ENCODE measurements at regions not wholly inside any gene's neighbourhood (a gene's known extent, or its start where the extent isn't known, plus 50 kb on each side); places are given as distances from the start of the nearest gene placed in this dataset.

DNA sequence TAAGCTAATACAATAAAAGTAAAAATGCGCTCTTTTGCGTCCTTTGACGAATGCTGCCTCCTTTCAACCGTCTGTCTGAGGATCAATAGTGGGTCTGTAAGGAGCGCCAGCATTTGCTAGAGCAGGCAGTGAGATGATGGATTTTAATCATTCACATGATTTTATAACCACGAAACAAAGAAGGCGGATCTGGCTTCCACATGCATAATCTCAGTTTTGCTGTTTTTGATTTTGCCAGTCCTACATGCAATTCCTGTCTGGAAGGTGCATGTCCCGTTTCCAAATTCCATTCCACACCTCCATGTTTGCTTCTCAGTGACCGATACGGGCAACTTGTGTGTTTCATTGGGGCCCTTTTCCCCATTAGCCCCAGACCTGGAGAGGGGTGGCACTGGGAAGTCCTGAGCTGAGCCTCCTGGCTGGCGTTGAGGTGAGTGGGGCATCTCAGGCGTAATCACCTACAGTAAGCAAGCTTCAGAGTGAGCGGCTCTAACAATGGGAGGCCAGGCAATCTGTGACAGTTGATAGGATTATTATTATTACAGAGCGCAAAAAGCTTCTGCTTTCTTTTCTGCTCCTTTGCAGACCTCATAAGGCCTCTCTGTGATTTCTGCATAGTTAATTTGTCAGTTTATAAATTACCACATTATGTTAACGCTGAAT is 405.4 kb downstream of the ZSWIM6 start:
- H3K36me3 Mint-ChIP-seq, result no peaks in the 10 kb centered on the region
- intact Hi-C loops (cut with micrococcal nuclease), result no loop called here
- ChIA-PET POLR2A (no interaction called here), CTCF (no interaction called here)
- Histone ChIP-seq H3K27me3 (ENCODE audit: control insufficient read depth in 2 of 2, insufficient read depth in 2 of 2, low read length in 2 of 2) (no peaks in the 10 kb centered on the region), H3K9me3 (ENCODE audit: control insufficient read depth in 2 of 3, low read length in 3 of 3) (no peaks in the 10 kb centered on the region), H3K4me1 (ENCODE audit: control insufficient read depth in 2 of 2, insufficient read depth in 2 of 2, low read length in 2 of 2) (no peaks in the 10 kb centered on the region), H3K4me3 (ENCODE audit: low read length) (no peak overlapping the region), H3K36me3 (ENCODE audit: control insufficient read depth in 2 of 3, insufficient read depth in 3 of 3, low read length in 3 of 3) (no peaks in the 10 kb centered on the region), H3K27ac (ENCODE audit: low read depth, low read length) (no peak overlapping the region)
- no peak overlapping the region for H3K4me3 Mint-ChIP-seq
- H3K9me3 Mint-ChIP-seq, result no peaks in the 10 kb centered on the region
- no peak for DNase-seq
- ATAC-seq, result no peak
- no peak overlapping the region for H3K27ac Mint-ChIP-seq
- no peaks in the 10 kb centered on the region for H3K4me1 Mint-ChIP-seq
- H3K27me3 Mint-ChIP-seq, result peaks cover 0 to 7% (median 3%) of the 10 kb centered on the region in 5 donors

DNA sequence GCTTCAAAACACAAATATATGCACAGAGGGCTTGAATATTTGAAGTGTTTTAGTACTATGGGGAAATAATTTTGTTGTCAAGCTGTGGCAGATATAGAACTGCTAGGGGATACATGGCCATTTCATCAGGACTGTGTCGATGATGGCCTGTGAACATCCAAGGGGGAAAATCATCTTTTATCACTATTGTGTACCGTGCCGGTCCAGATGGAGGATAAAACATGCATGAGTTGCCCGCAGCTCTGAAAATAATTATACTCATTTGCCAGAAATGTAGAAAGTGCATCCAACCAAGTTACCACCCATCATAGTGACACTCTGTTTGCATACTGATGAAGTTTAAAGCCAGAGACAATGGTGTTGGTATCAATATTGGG is 405.9 kb downstream of the ZSWIM6 start:
- no peak overlapping the region for H3K4me3 ChIP-seq (ENCODE audit: low read length)
- H3K36me3 Mint-ChIP-seq, result no peaks in the 10 kb centered on the region
- peaks cover 0 to 4% (median 0%) of the 10 kb centered on the region in 5 donors for H3K27me3 Mint-ChIP-seq
- H3K9me3 Mint-ChIP-seq, result no peaks in the 10 kb centered on the region
- H3K9me3 ChIP-seq (ENCODE audit: control insufficient read depth in 2 of 3, low read length in 3 of 3), result no peaks in the 10 kb centered on the region
- H3K36me3 ChIP-seq (ENCODE audit: control insufficient read depth in 2 of 3, insufficient read depth in 3 of 3, low read length in 3 of 3), result no peaks in the 10 kb centered on the region
- H3K4me1 Mint-ChIP-seq, result no peaks in the 10 kb centered on the region
- no peak overlapping the region for H3K27ac Mint-ChIP-seq
- intact Hi-C loops (cut with micrococcal nuclease), result no loop called here
- H3K27ac ChIP-seq (ENCODE audit: low read depth, low read length), result no peak overlapping the region
- CTCF ChIA-PET, result no interaction called here
- POLR2A ChIA-PET, result no interaction called here
- H3K4me1 ChIP-seq (ENCODE audit: control insufficient read depth in 2 of 2, insufficient read depth in 2 of 2, low read length in 2 of 2), result no peaks in the 10 kb centered on the region
- DNase-seq (no peak), ATAC-seq (no peak)
- no peaks in the 10 kb centered on the region for H3K27me3 ChIP-seq (ENCODE audit: control insufficient read depth in 2 of 2, insufficient read depth in 2 of 2, low read length in 2 of 2)
- no peak overlapping the region for H3K4me3 Mint-ChIP-seq

DNA sequence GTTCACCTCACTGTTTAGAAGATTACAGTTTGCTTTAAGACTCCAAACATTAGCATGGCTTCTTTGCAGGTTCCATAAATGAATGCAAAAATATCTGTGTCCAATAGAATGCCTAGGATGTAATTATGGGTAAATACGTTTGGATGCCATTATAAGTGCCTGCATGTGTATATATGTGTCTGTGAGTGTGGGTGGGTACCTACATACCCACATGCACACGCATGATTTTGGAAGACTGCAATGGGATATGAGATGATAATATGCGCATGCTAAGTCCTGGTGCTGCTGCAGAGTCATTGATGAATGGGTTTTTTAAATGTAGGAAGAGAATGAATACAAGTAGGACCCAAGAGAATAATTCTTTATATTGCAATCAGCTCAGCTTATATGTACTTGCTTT is 406.4 kb downstream of the ZSWIM6 start:
- Mint-ChIP-seq H3K27me3 (peaks cover 0 to 4% (median 0%) of the 10 kb centered on the region in 5 donors), H3K36me3 (no peaks in the 10 kb centered on the region), H3K9me3 (no peaks in the 10 kb centered on the region), H3K4me1 (no peaks in the 10 kb centered on the region), H3K4me3 (no peak overlapping the region), H3K27ac (no peak overlapping the region)
- ATAC-seq (no peak), DNase-seq (no peak)
- no peaks in the 10 kb centered on the region for H3K27me3 ChIP-seq (ENCODE audit: control insufficient read depth in 2 of 2, insufficient read depth in 2 of 2, low read length in 2 of 2)
- ChIA-PET CTCF (no interaction called here), POLR2A (no interaction called here)
- H3K4me1 ChIP-seq (ENCODE audit: control insufficient read depth in 2 of 2, insufficient read depth in 2 of 2, low read length in 2 of 2), result no peaks in the 10 kb centered on the region
- intact Hi-C loops (cut with micrococcal nuclease), result no loop called here
- H3K4me3 ChIP-seq (ENCODE audit: low read length), result no peak overlapping the region
- no peak overlapping the region for H3K27ac ChIP-seq (ENCODE audit: low read depth, low read length)
- no peaks in the 10 kb centered on the region for H3K9me3 ChIP-seq (ENCODE audit: control insufficient read depth in 2 of 3, low read length in 3 of 3)
- no peaks in the 10 kb centered on the region for H3K36me3 ChIP-seq (ENCODE audit: control insufficient read depth in 2 of 3, insufficient read depth in 3 of 3, low read length in 3 of 3)

DNA sequence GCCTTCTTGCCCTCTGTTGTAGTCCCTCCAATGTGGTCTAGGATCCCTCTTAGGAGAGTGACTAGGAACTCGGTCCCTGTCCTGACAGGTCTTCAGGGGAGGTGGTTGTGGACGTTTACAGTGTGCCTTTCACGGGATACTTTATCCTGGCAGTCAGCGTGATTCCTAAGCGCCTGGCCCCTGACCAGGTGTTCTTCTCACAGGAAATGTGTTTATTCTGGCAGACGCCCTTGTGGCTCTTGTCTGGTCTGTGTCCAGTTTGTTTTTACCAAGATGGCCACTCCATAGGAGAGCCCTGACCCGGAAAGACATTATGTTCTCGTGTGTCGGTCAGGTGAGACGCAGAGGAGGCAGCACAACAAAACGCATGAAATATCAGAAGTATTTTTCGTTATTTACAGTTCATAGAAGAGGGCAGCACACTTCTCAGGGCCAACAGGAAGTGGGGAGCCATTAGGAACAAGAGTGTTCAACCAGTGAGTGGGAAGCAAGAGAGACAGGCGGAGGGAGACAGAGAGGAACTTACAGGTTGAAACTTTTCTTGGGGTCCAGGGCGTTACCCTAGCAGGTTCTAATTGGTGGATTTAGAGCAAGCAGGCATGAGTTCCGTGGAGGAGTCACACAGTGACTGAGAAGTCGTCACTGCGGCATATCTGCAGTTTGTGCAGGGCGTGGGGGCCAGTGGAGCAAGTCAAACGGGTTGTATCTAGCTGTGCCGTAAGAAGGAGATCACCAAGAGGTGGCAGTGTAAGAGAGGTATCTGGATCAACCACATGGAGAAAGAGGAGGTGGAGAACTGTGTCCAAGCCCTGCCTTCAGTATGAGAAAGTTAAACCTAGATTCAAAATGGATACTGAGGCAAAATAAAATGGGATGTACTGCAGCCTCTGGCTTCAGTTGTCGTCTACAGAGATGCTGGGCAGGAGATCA is 412.9 kb downstream of the ZSWIM6 start:
- intact Hi-C loops (cut with micrococcal nuclease), result no loop called here
- Histone ChIP-seq H3K36me3 (ENCODE audit: control insufficient read depth in 2 of 3, insufficient read depth in 3 of 3, low read length in 3 of 3) (no peaks in the 10 kb centered on the region), H3K4me3 (ENCODE audit: low read length) (no peak overlapping the region), H3K4me1 (ENCODE audit: control insufficient read depth in 2 of 2, insufficient read depth in 2 of 2, low read length in 2 of 2) (no peaks in the 10 kb centered on the region), H3K9me3 (ENCODE audit: control insufficient read depth in 2 of 3, low read length in 3 of 3) (no peaks in the 10 kb centered on the region), H3K27me3 (ENCODE audit: control insufficient read depth in 2 of 2, insufficient read depth in 2 of 2, low read length in 2 of 2) (no peaks in the 10 kb centered on the region), H3K27ac (ENCODE audit: low read depth, low read length) (no peak overlapping the region)
- Mint-ChIP-seq H3K27me3 (peaks cover 0 to 5% (median 0%) of the 10 kb centered on the region in 5 donors), H3K27ac (no peak overlapping the region), H3K9me3 (peaks cover 0 to 14% (median 1%) of the 10 kb centered on the region in 11 donors), H3K4me1 (no peaks in the 10 kb centered on the region), H3K4me3 (no peak overlapping the region), H3K36me3 (no peaks in the 10 kb centered on the region)
- ChIA-PET CTCF (no interaction called here), POLR2A (no interaction called here)
- no peak for DNase-seq
- ATAC-seq, result no peak

GRCh38 chr5:61746831-61747575 is 414.9 kb downstream of the ZSWIM6 start:
- Mint-ChIP-seq H3K4me3 (no peak overlapping the region), H3K27me3 (peaks cover 0 to 5% (median 0%) of the 10 kb centered on the region in 5 donors), H3K4me1 (no peaks in the 10 kb centered on the region), H3K36me3 (no peaks in the 10 kb centered on the region), H3K27ac (no peak overlapping the region), H3K9me3 (peaks cover 0 to 14% (median 1%) of the 10 kb centered on the region in 11 donors)
- Histone ChIP-seq H3K36me3 (ENCODE audit: control insufficient read depth in 2 of 3, insufficient read depth in 3 of 3, low read length in 3 of 3) (no peaks in the 10 kb centered on the region), H3K4me3 (ENCODE audit: low read length) (no peak overlapping the region), H3K27ac (ENCODE audit: low read depth, low read length) (no peak overlapping the region), H3K4me1 (ENCODE audit: control insufficient read depth in 2 of 2, insufficient read depth in 2 of 2, low read length in 2 of 2) (no peaks in the 10 kb centered on the region), H3K9me3 (ENCODE audit: control insufficient read depth in 2 of 3, low read length in 3 of 3) (no peaks in the 10 kb centered on the region), H3K27me3 (ENCODE audit: control insufficient read depth in 2 of 2, insufficient read depth in 2 of 2, low read length in 2 of 2) (no peaks in the 10 kb centered on the region)
- POLR2A ChIA-PET, result no interaction called here
- intact Hi-C loops (cut with micrococcal nuclease), result no loop called here
- DNase-seq, result no peak
- CTCF ChIA-PET, result no interaction called here
- no peak for ATAC-seq

DNA sequence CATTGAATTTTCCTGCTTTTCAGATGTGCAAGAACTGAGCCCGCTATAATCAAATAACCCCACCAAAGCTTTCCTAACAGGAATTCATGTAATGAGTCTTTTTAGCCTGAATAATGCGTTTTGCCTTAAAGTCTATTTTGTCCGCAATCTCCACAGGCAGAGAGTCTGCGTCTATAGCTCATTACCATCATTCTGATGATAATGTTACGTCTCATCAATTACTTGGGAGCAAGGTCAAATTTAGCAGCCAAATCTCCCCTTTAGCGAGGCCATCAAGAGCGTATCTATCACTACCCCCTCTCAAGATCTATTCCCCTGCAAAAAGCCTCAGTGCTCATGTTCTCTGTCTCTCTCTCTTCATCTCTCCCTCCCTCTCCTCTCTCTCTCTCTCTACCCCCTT is 416.1 kb downstream of the ZSWIM6 start:
- no peak for ATAC-seq
- CTCF ChIA-PET, result no interaction called here
- intact Hi-C loops (cut with micrococcal nuclease), result no loop called here

More for the DNA sequence above, 416.1 kb downstream of the ZSWIM6 start:
- H3K4me3 ChIP-seq (ENCODE audit: low read length), result no peak overlapping the region
- Mint-ChIP-seq H3K4me3 (no peak overlapping the region), H3K27me3 (peaks cover 0 to 8% (median 0%) of the 10 kb centered on the region in 5 donors), H3K27ac (no peak overlapping the region), H3K4me1 (no peaks in the 10 kb centered on the region), H3K36me3 (no peaks in the 10 kb centered on the region), H3K9me3 (peaks cover 0 to 14% (median 1%) of the 10 kb centered on the region in 11 donors)
- H3K36me3 ChIP-seq (ENCODE audit: control insufficient read depth in 2 of 3, insufficient read depth in 3 of 3, low read length in 3 of 3), result no peaks in the 10 kb centered on the region
- no peak overlapping the region for H3K27ac ChIP-seq (ENCODE audit: low read depth, low read length)
- POLR2A ChIA-PET, result no interaction called here
- no peaks in the 10 kb centered on the region for H3K27me3 ChIP-seq (ENCODE audit: control insufficient read depth in 2 of 2, insufficient read depth in 2 of 2, low read length in 2 of 2)
- no peaks in the 10 kb centered on the region for H3K4me1 ChIP-seq (ENCODE audit: control insufficient read depth in 2 of 2, insufficient read depth in 2 of 2, low read length in 2 of 2)
- no peaks in the 10 kb centered on the region for H3K9me3 ChIP-seq (ENCODE audit: control insufficient read depth in 2 of 3, low read length in 3 of 3)
- no peak for DNase-seq

All from naive thymus-derived CD4-positive, alpha-beta T cell (primary cell).